ENCODE measurements at regions not wholly inside any gene's neighbourhood (a gene's known extent, or its start where the extent isn't known, plus 50 kb on each side); places are given as distances from the start of the nearest gene placed in this dataset.

GRCh38 chr2:134078354-134078753 lies 175.5 kb upstream of the MGAT5 start:
- in situ Hi-C loops (cut with HindIII; ENCODE audit: low pct_unique_long_range_greater_than_20kb, low sequenced_read_pairs) = no loop called here

GRCh38 chr2:134079373-134079772 lies 174.5 kb upstream of the MGAT5 start:
- in situ Hi-C loops (cut with HindIII; ENCODE audit: low pct_unique_long_range_greater_than_20kb, low sequenced_read_pairs) = no loop called here
- DNase-seq (ENCODE audit: low read depth, low spot score) = no peak

More at GRCh38 chr2:134078354-134078753, 175.5 kb upstream of the MGAT5 start:
- no peak for DNase-seq (ENCODE audit: low read depth, low spot score)

- in situ Hi-C loops (cut with HindIII; ENCODE audit: low pct_unique_long_range_greater_than_20kb, low sequenced_read_pairs) = no loop called here
- DNase-seq (ENCODE audit: low read depth, low spot score) = no peak
Measured at GRCh38 chr2:134080386-134081089, 173.3 kb upstream of the MGAT5 start.

- in situ Hi-C loops (cut with HindIII; ENCODE audit: low pct_unique_long_range_greater_than_20kb, low sequenced_read_pairs) = no loop called here
- no peak for DNase-seq (ENCODE audit: low read depth, low spot score)
Measured at GRCh38 chr2:134081238-134081938, 172.5 kb upstream of the MGAT5 start.

GRCh38 chr2:134083548-134083947 lies 170.3 kb upstream of the MGAT5 start:
- in situ Hi-C loops (cut with HindIII; ENCODE audit: low pct_unique_long_range_greater_than_20kb, low sequenced_read_pairs) = no loop called here
- DNase-seq (ENCODE audit: low read depth, low spot score) = no peak

GRCh38 chr2:134086594-134087219 lies 167.2 kb upstream of the MGAT5 start:
- in situ Hi-C loops (cut with HindIII; ENCODE audit: low pct_unique_long_range_greater_than_20kb, low sequenced_read_pairs) = no loop called here
- no peak for DNase-seq (ENCODE audit: low read depth, low spot score)

GRCh38 chr2:134087371-134087921 lies 166.4 kb upstream of the MGAT5 start:
- DNase-seq (ENCODE audit: low read depth, low spot score) = no peak
- in situ Hi-C loops (cut with HindIII; ENCODE audit: low pct_unique_long_range_greater_than_20kb, low sequenced_read_pairs) = no loop called here

GRCh38 chr2:134089454-134089853 lies 164.4 kb upstream of the MGAT5 start:
- no peak for DNase-seq (ENCODE audit: low read depth, low spot score)
- in situ Hi-C loops (cut with HindIII; ENCODE audit: low pct_unique_long_range_greater_than_20kb, low sequenced_read_pairs) = no loop called here

GRCh38 chr2:134097740-134098139 lies 156.1 kb upstream of the MGAT5 start:
- no peak for DNase-seq (ENCODE audit: low read depth, low spot score)

GRCh38 chr2:134098321-134098720 lies 155.6 kb upstream of the MGAT5 start:
- DNase-seq (ENCODE audit: low read depth, low spot score) = no peak
- in situ Hi-C loops (cut with HindIII; ENCODE audit: low pct_unique_long_range_greater_than_20kb, low sequenced_read_pairs) = no loop called here

More at GRCh38 chr2:134097740-134098139, 156.1 kb upstream of the MGAT5 start:
- in situ Hi-C loops (cut with HindIII; ENCODE audit: low pct_unique_long_range_greater_than_20kb, low sequenced_read_pairs) = no loop called here

- in situ Hi-C loops (cut with HindIII; ENCODE audit: low pct_unique_long_range_greater_than_20kb, low sequenced_read_pairs) = no loop called here
- DNase-seq (ENCODE audit: low read depth, low spot score) = peak; percentile 82
Measured at GRCh38 chr2:134099273-134099672, 154.6 kb upstream of the MGAT5 start.

GRCh38 chr2:134103196-134103595 lies 150.7 kb upstream of the MGAT5 start:
- in situ Hi-C loops (cut with HindIII; ENCODE audit: low pct_unique_long_range_greater_than_20kb, low sequenced_read_pairs) = no loop called here
- DNase-seq (ENCODE audit: low read depth, low spot score) = no peak

GRCh38 chr2:134104754-134105153 lies 149.1 kb upstream of the MGAT5 start:
- no peak for DNase-seq (ENCODE audit: low read depth, low spot score)
- in situ Hi-C loops (cut with HindIII; ENCODE audit: low pct_unique_long_range_greater_than_20kb, low sequenced_read_pairs) = no loop called here

GRCh38 chr2:134107402-134107801 lies 146.5 kb upstream of the MGAT5 start:
- in situ Hi-C loops (cut with HindIII; ENCODE audit: low pct_unique_long_range_greater_than_20kb, low sequenced_read_pairs) = no loop called here
- no peak for DNase-seq (ENCODE audit: low read depth, low spot score)

GRCh38 chr2:134108113-134108512 lies 145.8 kb upstream of the MGAT5 start:
- in situ Hi-C loops (cut with HindIII; ENCODE audit: low pct_unique_long_range_greater_than_20kb, low sequenced_read_pairs) = no loop called here

GRCh38 chr2:134109246-134109645 lies 144.6 kb upstream of the MGAT5 start:
- in situ Hi-C loops (cut with HindIII; ENCODE audit: low pct_unique_long_range_greater_than_20kb, low sequenced_read_pairs) = no loop called here
- no peak for DNase-seq (ENCODE audit: low read depth, low spot score)

More at GRCh38 chr2:134108113-134108512, 145.8 kb upstream of the MGAT5 start:
- no peak for DNase-seq (ENCODE audit: low read depth, low spot score)

GRCh38 chr2:134109725-134110124 lies 144.1 kb upstream of the MGAT5 start:
- in situ Hi-C loops (cut with HindIII; ENCODE audit: low pct_unique_long_range_greater_than_20kb, low sequenced_read_pairs) = no loop called here
- no peak for DNase-seq (ENCODE audit: low read depth, low spot score)

GRCh38 chr2:134110532-134110931 lies 143.3 kb upstream of the MGAT5 start:
- in situ Hi-C loops (cut with HindIII; ENCODE audit: low pct_unique_long_range_greater_than_20kb, low sequenced_read_pairs) = no loop called here

More at GRCh38 chr2:134110532-134110931, 143.3 kb upstream of the MGAT5 start:
- DNase-seq (ENCODE audit: low read depth, low spot score) = no peak

All from SK-MEL-5 (cell line).